ENCODE measurements at regions not wholly inside any gene's neighbourhood (a gene's known extent, or its start where the extent isn't known, plus 50 kb on each side); places are given as distances from the start of the nearest gene placed in this dataset.
"Not testable (repeated sequence)": the region's sequence is repeated elsewhere in the genome, so short reads cannot be mapped to it uniquely, and the experiment has no call there.

GRCh38 chr2:166766769-166767322 lies 121.4 kb upstream of the XIRP2 start:
- H3K9me3 ChIP-seq (replicated peaks; ENCODE audit: control insufficient read depth, insufficient read depth, low read depth, low read length); FAIRE-seq; BruUV-seq (replicated peaks); H3K27me3 ChIP-seq (ENCODE audit: control insufficient read depth in 2 of 2, insufficient read depth in 2 of 2, low read length in 2 of 2); H3K27ac ChIP-seq (ENCODE audit: extremely low read depth, low read depth, low read length); DNase-seq (ENCODE audit: extremely low read depth in 1 of 4, low spot score in 3 of 4); H3K4me3 ChIP-seq; in situ Hi-C loops (cut with MboI); H3K4me1 ChIP-seq (replicated peaks in 1 of 2; ENCODE audit: control insufficient read depth in 2 of 2, insufficient read depth in 2 of 2, low read length in 2 of 2); H3K9me1 ChIP-seq (ENCODE audit: control insufficient read depth, insufficient read depth, low read length); H3K36me3 ChIP-seq (ENCODE audit: control insufficient read depth, insufficient read depth, low read length); H4K20me1 ChIP-seq (replicated peaks; ENCODE audit: control insufficient read depth, insufficient read depth, low read length); CTCF ChIA-PET (ENCODE audit: low intra/inter-chr PET ratio); ATAC-seq; H3K79me2 ChIP-seq (ENCODE audit: control insufficient read depth, insufficient read depth, low read length); intact Hi-C loops (cut with micrococcal nuclease); H3K9ac ChIP-seq (ENCODE audit: insufficient read depth in 1 of 2, low read depth in 2 of 2, low read length in 2 of 2); H3K4me2 ChIP-seq (ENCODE audit: insufficient read depth, low read length); H2AFZ ChIP-seq (ENCODE audit: low read depth, low read length); TF ChIP-seq NR2C1 (IDR thresholded peaks at IDR 0.05); NR2C2 (CRISPR knock-in tag; IDR thresholded peaks at IDR 0.05): not testable (repeated sequence)
- peak; percentile 62 for TF ChIP-seq NR2C1 (tag; IDR thresholded peaks at IDR 0.05)
- peak; percentile 26; the same call in 1 of the 2 replicates for TF ChIP-seq NR2C2 (tag; IDR thresholded peaks at IDR 0.05)
- WGBS (ENCODE audit: insufficient coverage, low coverage, missing lambda C conversion rate) = 3% methylated on average over 13 of the region's 13 CpGs
- POLR2A ChIA-PET = interaction anchor here (1.4 kb wide), 1 partner anchor 9 kb away, joined by 3 read pairs; no protein-coding TSS in a partner anchor

GRCh38 chr2:166766220-166766619 lies 122.1 kb upstream of the XIRP2 start:
- no peak for FAIRE-seq
- CTCF ChIA-PET (ENCODE audit: low intra/inter-chr PET ratio) = no interaction called here
- no peaks in the 10 kb centered on the region for H3K9me3 ChIP-seq (replicated peaks; ENCODE audit: control insufficient read depth, insufficient read depth, low read depth, low read length)
- H3K4me3 ChIP-seq = no peak overlapping the region
- in situ Hi-C loops (cut with MboI) = no loop called here
- no peaks in the 10 kb centered on the region for H3K79me2 ChIP-seq (ENCODE audit: control insufficient read depth, insufficient read depth, low read length)
- H3K9me1 ChIP-seq (ENCODE audit: control insufficient read depth, insufficient read depth, low read length) = no peaks in the 10 kb centered on the region
- no peak overlapping the region for H2AFZ ChIP-seq (ENCODE audit: low read depth, low read length)
- H3K4me1 ChIP-seq (replicated peaks in 1 of 2; ENCODE audit: control insufficient read depth in 2 of 2, insufficient read depth in 2 of 2, low read length in 2 of 2) = no peaks in the 10 kb centered on the region
- H4K20me1 ChIP-seq (replicated peaks; ENCODE audit: control insufficient read depth, insufficient read depth, low read length) = no peaks in the 10 kb centered on the region
- no peak for TF ChIP-seq ZNF23 (CRISPR knock-in tag; IDR thresholded peaks at IDR 0.05)
- TF ChIP-seq SIN3B (IDR thresholded peaks at IDR 0.05; ENCODE audit: low read depth) = no peak
- TF ChIP-seq PRPF4 (IDR thresholded peaks at IDR 0.05; ENCODE audit: insufficient read depth, low read depth, low read length, poor library complexity, severe bottlenecking) = no peak
- no peak for TF ChIP-seq CBX8 (IDR thresholded peaks at IDR 0.05; ENCODE audit: borderline replicate concordance, extremely low read depth, low read depth, low read length, poor library complexity, severe bottlenecking)
- no peak for TF ChIP-seq CBFA2T2 (conservative IDR thresholded peaks at IDR 0.05)
- no peak for ATAC-seq
- H3K27me3 ChIP-seq (ENCODE audit: control insufficient read depth in 2 of 2, insufficient read depth in 2 of 2, low read length in 2 of 2) = no peaks in the 10 kb centered on the region
- no peak overlapping the region for H3K27ac ChIP-seq (ENCODE audit: extremely low read depth, low read depth, low read length)
- no TSS peak for BruUV-seq (replicated peaks)
- POLR2A ChIA-PET = interaction anchor here (0.7 kb wide), 1 partner anchor 16 kb away, joined by 4 read pairs; no protein-coding TSS in a partner anchor
- intact Hi-C loops (cut with micrococcal nuclease) = no loop called here
- no peak overlapping the region for H3K4me2 ChIP-seq (ENCODE audit: insufficient read depth, low read length)
- WGBS (ENCODE audit: insufficient coverage, low coverage, missing lambda C conversion rate) = 2% methylated on average over 6 of the region's 6 CpGs
- peak in 1 of 4 experiments; percentile 22 for DNase-seq (ENCODE audit: extremely low read depth in 1 of 4, low spot score in 3 of 4)
- H3K9ac ChIP-seq (ENCODE audit: insufficient read depth in 1 of 2, low read depth in 2 of 2, low read length in 2 of 2) = no peak overlapping the region
- H3K36me3 ChIP-seq (ENCODE audit: control insufficient read depth, insufficient read depth, low read length) = no peaks in the 10 kb centered on the region

Data from K562 (cell line).